ENCODE measurements at regions not wholly inside any gene's neighbourhood (a gene's known extent, or its start where the extent isn't known, plus 50 kb on each side); places are given as distances from the start of the nearest gene placed in this dataset.

DNA sequence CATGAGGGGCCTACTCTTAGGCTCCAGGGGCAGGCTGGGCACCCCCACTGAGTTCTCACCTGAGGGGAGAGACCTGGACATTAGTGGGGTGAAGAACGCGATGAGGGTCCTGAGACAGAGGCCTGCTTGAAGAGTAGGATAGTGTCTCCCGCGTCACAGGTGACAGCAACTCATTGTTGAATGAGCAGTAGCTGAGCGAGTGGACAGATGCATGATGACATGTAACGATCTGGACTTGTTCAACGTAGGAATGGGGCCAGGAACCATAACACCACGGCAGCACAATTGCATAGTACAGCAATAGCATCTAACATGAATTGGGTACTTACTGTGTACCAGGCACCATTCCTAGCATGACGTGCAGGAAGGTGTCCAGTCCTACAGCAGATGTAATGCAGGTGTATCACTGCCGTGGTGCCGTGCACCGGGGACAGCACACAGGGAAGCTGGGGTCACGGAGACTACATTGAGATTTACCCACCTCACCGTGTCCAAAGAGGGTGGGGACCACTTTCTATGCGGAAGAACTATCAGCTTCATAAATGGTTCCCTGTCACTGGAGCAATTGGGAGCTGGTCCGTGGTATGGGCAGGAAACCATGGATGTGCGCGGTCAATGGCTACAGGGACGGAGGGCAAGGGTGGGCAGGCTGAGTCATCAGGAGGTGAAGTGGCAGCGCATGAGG, 1019.1 kb downstream of the TBC1D22A start (continued):
- TF ChIP-seq, protein P1, sequence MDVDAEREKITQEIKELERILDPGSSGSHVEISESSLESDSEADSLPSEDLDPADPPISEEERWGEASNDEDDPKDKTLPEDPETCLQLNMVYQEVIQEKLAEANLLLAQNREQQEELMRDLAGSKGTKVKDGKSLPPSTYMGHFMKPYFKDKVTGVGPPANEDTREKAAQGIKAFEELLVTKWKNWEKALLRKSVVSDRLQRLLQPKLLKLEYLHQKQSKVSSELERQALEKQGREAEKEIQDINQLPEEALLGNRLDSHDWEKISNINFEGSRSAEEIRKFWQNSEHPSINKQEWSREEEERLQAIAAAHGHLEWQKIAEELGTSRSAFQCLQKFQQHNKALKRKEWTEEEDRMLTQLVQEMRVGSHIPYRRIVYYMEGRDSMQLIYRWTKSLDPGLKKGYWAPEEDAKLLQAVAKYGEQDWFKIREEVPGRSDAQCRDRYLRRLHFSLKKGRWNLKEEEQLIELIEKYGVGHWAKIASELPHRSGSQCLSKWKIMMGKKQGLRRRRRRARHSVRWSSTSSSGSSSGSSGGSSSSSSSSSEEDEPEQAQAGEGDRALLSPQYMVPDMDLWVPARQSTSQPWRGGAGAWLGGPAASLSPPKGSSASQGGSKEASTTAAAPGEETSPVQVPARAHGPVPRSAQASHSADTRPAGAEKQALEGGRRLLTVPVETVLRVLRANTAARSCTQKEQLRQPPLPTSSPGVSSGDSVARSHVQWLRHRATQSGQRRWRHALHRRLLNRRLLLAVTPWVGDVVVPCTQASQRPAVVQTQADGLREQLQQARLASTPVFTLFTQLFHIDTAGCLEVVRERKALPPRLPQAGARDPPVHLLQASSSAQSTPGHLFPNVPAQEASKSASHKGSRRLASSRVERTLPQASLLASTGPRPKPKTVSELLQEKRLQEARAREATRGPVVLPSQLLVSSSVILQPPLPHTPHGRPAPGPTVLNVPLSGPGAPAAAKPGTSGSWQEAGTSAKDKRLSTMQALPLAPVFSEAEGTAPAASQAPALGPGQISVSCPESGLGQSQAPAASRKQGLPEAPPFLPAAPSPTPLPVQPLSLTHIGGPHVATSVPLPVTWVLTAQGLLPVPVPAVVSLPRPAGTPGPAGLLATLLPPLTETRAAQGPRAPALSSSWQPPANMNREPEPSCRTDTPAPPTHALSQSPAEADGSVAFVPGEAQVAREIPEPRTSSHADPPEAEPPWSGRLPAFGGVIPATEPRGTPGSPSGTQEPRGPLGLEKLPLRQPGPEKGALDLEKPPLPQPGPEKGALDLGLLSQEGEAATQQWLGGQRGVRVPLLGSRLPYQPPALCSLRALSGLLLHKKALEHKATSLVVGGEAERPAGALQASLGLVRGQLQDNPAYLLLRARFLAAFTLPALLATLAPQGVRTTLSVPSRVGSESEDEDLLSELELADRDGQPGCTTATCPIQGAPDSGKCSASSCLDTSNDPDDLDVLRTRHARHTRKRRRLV (CRISPR knock-in tag; IDR thresholded peaks at IDR 0.05), result no peak
- TF ChIP-seq RORA (CRISPR knock-in tag; IDR thresholded peaks at IDR 0.05), result no peak
- TF ChIP-seq ZNF234 (CRISPR knock-in tag; conservative IDR thresholded peaks at IDR 0.05), result no peak
- TF ChIP-seq ATF7-NPFF (CRISPR knock-in tag; IDR thresholded peaks at IDR 0.05; ENCODE audit: low read depth), result no peak
- TF ChIP-seq, protein P2, sequence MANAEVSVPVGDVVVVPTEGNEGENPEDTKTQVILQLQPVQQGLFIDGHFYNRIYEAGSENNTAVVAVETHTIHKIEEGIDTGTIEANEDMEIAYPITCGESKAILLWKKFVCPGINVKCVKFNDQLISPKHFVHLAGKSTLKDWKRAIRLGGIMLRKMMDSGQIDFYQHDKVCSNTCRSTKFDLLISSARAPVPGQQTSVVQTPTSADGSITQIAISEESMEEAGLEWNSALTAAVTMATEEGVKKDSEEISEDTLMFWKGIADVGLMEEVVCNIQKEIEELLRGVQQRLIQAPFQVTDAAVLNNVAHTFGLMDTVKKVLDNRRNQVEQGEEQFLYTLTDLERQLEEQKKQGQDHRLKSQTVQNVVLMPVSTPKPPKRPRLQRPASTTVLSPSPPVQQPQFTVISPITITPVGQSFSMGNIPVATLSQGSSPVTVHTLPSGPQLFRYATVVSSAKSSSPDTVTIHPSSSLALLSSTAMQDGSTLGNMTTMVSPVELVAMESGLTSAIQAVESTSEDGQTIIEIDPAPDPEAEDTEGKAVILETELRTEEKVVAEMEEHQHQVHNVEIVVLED (CRISPR knock-in tag; IDR thresholded peaks at IDR 0.05; ENCODE audit: borderline replicate concordance), result no peak
- TF ChIP-seq IRX3 (CRISPR knock-in tag; IDR thresholded peaks at IDR 0.05; ENCODE audit: borderline replicate concordance, low read depth), result no peak
- no peak for TF ChIP-seq ZNF530 (CRISPR knock-in tag; IDR thresholded peaks at IDR 0.05; ENCODE audit: low read depth)
- TF ChIP-seq PLRG1 (conservative IDR thresholded peaks at IDR 0.05), result no peak
- TF ChIP-seq, protein P3, sequence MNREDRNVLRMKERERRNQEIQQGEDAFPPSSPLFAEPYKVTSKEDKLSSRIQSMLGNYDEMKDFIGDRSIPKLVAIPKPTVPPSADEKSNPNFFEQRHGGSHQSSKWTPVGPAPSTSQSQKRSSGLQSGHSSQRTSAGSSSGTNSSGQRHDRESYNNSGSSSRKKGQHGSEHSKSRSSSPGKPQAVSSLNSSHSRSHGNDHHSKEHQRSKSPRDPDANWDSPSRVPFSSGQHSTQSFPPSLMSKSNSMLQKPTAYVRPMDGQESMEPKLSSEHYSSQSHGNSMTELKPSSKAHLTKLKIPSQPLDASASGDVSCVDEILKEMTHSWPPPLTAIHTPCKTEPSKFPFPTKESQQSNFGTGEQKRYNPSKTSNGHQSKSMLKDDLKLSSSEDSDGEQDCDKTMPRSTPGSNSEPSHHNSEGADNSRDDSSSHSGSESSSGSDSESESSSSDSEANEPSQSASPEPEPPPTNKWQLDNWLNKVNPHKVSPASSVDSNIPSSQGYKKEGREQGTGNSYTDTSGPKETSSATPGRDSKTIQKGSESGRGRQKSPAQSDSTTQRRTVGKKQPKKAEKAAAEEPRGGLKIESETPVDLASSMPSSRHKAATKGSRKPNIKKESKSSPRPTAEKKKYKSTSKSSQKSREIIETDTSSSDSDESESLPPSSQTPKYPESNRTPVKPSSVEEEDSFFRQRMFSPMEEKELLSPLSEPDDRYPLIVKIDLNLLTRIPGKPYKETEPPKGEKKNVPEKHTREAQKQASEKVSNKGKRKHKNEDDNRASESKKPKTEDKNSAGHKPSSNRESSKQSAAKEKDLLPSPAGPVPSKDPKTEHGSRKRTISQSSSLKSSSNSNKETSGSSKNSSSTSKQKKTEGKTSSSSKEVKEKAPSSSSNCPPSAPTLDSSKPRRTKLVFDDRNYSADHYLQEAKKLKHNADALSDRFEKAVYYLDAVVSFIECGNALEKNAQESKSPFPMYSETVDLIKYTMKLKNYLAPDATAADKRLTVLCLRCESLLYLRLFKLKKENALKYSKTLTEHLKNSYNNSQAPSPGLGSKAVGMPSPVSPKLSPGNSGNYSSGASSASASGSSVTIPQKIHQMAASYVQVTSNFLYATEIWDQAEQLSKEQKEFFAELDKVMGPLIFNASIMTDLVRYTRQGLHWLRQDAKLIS (CRISPR knock-in tag; IDR thresholded peaks at IDR 0.05), result no peak
- no peak for TF ChIP-seq REXO4 (CRISPR knock-in tag; IDR thresholded peaks at IDR 0.05; ENCODE audit: borderline replicate concordance)

Data from HepG2 (cell line).